HuH-7.5 (cell line): ENCODE measurements at regions not wholly inside any gene's neighbourhood (a gene's known extent, or its start where the extent isn't known, plus 50 kb on each side); places are given as distances from the start of the nearest gene placed in this dataset.
"Not testable (repeated sequence)": the region's sequence is repeated elsewhere in the genome, so short reads cannot be mapped to it uniquely, and the experiment has no call there.

Experiments
- DNase-seq: peaks from one replicate; pipeline ENCODE4 v3.0.0; 2011; ENCODE audit warnings: low spot score

DNA sequence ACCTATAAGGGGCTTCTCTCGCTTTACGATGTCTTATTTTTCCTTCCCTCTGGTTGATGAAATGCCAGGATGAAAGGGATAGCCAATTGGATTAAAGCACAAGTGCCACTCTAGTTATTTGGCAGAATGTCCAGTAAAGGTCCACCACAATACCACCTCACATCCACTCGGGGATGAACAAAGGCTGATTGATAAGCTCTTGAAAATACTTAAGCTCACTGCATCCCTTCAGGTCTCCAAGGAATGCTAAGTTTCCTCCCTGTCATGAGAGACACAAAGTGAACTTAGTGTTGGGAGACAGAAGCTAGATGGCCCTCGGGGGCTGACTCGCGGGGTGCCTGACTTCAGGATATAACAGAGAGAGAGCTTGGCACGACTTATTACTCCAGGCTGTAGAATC is 185.9 kb upstream of the ZNF644 start:
- not testable (repeated sequence) for DNase-seq

DNA sequence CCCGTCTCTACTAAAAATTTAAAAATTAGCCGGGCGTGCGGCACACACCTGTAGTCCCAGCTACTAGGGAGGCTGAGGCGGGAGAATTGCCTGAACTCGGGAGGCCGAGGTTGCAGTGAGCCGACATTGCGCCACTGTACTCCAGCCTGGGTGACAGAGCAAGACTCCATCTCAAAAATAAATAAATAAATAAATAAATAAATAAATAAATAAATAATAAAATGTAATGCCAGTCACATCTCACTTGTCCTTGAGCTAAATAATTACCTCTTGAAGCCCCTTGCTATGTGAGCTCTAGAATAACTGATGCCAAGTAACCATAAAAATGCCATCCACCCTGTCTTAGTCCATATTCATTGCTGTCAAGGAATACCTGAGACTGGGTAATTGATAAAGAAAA is 182.3 kb upstream of the ZNF644 start:
- DNase-seq = not testable (repeated sequence)

DNA sequence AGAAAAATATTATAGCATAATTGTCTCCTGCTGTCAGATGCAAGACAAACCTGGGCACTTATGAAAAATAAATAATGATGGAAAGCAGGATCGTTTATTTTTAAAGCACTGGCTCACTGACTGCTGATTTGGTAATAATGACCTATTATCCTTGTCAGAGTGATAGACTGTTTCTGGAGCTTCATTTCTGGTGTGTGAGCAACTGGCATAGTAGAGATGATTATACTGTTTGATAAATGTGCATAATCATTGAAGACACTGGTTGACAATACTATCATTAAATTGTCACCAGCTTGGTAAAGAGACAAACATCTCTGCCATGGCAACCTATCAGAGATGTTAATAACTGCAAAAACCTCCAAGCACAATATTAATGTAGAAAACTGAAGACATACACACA is 179.9 kb upstream of the ZNF644 start:
- DNase-seq = no peak

DNA sequence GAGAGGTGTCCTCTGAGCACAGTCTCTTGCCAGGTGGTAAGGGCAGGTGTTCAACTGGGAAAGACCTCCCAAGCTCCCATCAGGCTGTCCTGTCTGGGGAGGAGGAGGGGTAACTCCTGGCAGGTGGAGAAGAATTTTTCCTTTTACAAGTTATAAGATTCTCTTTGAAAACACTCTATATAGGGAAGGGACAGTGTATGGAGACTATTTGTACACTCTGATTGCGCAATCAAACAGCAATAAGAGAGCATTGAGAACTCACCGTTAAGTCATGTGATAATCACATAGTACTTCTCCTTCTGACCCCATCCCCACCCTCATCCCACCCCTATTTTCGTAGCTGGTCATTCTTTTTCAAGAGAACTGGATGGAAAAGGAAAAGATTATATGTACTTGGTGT is 179.3 kb upstream of the ZNF644 start:
- no peak for DNase-seq

DNA sequence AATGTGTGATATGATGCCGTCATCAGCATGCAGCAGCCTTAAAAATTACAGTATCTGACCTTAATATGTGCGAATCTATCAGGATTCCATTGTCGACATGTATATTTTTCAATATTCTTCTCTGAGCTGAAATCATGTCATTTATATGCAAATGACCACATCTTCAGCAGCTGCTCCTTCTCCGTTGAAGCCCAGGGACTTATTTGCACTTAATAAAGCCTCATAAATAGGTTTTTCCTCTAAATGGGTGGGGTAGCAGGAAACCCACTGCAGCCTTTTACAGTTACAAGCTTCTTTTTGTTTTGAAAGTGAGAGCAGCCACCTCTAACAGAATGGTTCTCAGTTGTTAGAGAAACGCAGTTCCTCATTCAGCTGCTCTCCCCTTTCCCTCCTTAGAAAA is 178.8 kb upstream of the ZNF644 start:
- DNase-seq = no peak

DNA sequence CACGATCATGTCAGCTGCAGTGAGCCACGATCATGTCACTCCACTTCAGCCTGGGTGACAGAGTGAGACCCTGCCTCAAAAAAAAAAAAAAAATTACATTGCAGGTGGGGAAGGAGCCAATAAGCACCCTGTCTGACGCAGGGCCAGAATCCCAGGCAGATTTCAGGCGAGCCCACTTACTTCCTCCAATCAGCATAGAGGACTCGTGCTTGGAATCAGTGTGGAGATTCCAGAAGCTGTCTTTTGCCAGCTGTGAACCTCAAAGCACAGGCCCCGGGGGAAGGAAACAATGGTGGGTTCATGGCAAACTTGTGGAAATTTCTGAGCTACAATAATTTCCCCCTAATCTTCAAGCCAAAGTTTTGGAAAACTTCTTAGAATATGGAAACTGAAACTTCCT is 178.2 kb upstream of the ZNF644 start:
- DNase-seq = no peak

DNA sequence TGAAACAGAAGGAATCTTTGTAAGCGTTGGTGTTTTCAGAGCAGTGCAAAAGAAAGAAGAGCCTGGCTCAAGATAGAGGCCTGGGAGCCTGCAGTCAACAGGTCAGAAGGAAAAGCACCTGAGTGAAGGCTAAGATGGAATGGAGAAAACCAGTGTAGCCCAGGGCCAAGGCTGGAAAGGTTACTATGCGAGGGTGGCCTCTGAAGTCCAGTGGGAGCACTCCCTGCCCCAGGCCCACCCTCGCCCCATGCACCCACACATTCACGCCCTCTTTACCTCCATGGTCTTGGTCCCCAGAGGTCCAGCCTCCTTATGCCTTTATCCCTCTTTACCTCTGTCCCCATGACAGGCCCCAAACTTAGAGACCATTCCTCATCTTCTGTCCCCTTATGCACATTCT is 169.2 kb upstream of the ZNF644 start:
- DNase-seq = no peak

DNA sequence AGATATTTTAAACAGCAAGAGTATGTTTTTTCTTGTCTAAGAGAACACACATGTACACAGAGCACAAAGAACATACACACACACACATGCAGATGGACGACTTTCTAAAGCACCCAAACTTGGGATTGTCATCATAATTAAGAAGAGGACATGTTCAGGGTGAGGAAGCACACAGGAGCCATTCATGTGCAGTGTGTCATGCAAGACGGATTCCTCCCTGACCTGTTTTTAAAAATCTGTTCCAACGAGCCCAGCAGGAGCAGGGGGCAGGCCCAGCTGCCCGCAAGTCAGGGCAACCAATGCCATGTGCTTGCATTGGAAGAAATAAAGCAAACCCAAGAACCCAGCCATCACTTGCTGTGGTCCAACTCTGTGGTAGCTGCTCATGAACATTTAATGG is 167.3 kb upstream of the ZNF644 start:
- DNase-seq = no peak

DNA sequence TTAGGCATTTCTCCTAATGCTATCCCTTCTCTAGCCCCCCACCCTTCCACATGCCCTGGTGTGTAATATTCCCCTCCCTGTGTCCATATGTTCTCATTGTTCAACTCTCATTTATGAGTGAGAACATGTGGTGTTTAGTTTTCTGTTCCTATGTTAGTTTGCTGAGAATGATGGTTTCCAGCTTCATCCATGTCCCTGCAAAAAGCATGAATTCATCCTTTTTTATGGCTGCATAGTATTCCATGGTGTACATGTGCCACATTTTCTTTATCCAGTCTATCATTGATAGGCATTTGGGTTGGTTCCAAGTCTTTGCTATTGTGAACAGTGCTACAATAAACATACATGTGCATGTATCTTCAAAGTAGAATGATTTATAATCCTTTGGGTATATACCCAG is 161.0 kb upstream of the ZNF644 start:
- not testable (repeated sequence) for DNase-seq

DNA sequence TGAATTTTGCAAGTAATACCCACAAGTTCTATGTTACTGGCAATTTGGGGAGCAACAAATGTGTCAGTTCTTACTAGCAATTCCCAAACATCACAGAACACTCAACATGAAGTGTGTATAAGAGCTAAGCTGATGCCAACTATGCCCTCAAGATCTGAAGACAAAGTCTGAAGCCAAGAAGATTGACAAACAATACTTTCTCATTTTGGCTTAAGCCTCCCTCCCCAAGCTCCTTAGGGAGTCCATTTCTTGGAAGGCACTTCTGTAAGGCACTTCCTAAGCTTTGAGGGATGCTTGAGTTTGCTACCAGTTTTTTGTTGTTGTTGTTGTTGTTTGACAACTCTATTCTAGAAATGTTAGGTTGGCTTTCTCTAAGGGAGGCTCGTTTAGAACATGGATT is 154.4 kb upstream of the ZNF644 start:
- DNase-seq = no peak

DNA sequence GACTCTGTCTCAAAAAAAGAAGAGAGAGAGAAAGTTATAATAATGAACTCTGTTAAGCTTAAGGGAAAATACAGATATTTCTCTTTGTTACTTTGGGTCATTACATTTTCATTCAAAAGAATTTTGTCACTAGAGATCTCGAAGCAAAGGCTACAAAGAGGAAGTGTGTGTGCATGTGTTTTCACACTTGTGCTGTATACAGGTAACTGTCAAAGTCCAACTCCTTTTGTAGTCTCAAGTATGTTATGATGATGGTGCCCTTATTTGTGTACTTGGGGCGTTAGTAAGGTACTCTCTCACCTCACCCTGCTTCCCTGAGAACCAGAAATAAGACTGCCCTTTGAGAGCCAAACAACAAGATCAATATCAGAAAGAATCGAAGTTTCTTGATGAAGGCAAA is 152.9 kb upstream of the ZNF644 start:
- DNase-seq = no peak

DNA sequence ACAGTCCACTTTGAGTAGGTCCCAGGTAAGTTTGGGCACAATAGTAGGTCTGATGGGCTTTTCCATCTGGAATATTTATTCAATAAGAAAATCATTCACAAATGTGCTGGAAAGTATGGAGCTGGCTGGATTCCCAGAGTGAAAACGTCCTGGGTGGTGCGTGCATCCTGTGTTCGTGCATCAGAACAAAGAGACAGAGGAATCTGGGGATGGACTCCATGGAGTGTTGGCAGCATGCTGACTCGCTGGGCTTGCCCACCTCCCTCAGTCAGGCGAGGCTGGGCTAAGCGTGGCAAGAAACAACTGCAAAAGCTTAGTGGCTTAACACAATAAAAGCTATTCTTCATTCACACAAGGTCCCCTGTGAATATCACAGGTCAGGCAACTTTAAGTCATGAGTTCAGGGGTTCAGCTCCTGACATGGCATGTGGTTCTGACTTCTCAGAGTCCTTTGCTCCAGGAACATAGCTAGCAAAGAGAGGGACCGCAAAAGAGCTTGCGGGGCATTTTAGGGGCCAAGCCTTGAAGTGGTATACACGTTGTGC is 151.6 kb upstream of the ZNF644 start:
- no peak for DNase-seq

DNA sequence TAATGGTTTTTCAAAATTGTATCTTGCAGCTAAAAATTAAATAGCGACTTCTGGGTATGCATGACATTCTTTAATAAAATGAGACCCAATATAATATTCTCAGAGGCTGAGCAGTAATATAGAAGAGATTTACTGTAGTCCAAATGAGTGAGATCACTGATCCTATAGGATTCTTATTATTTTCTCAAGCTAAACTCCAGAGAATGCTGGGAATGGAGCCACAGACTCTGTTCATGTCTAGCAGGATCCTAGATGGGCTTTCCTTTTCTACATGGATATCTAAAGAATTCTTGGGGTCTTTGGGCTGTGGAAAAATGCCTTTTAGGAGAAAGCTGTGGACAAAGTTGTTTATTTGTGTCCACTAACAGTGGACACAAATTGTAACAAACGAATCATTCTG is 150.7 kb upstream of the ZNF644 start:
- DNase-seq = no peak

DNA sequence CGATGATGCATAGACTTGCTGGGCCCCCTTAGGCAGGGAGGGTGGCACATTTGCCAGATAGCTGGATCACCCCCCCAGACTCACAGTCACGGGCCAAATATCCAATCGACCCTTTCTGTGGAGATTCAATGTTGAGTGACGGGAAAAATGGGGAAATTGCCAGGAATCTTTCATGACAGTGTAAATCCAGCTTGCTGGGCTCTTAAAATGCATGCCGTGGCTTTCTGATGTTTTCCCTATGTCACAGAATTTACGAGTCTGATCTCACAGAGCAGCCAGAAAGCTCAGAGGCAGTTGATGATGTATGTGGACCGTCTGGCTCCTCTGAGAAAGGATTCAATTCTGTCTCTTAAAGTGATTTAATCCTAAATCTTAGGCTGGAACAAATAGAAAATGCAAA is 150.1 kb upstream of the ZNF644 start:
- DNase-seq = no peak

DNA sequence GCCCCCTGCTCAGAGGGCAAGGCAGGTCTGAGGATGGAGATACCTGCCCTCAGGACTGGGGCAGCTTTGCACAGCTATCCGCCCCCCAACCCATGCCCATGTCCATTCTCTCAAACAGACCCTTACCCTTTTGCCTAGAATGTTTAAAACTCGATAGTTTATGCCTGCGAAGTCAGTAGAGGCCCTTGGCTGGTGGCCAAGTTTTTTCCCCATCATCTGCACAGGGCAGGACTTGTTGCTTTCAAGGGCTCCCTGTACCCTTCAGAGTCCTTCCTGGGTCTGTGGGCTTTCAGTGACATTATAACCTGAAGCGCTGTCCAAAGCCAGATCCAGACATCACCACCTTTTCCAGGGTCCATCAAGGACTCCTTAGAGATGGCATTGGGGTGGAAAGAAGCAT is 148.7 kb upstream of the ZNF644 start:
- DNase-seq = no peak

DNA sequence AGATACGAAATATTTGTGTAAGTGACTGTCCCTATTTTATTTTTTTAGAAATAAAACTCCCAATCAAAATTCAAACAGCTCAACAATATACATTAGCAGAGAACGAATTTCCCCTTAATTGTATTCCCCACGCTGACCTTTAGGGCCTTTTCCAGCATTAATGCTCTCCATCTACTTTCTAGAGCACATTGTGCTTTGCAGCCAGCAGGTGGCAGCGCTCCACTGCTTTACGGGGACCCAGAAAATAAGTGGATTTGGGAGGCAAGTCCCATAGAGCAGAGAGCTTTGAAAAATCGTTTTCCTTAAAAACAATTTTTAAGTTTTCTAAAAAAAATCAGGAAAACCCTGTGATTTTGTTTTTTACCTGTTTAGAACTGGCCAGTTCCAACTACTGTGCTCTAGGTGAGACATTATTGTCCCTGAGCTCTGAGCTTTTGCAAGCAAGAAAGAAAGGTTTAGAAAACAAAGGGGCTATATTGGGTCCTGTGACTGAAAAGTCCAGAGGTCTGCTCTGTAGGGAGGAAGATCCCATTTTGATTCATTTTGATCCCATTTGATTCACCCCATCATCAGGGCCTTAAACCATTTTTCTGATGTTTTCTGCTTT is 144.4 kb upstream of the ZNF644 start:
- DNase-seq = peak; percentile 40

DNA sequence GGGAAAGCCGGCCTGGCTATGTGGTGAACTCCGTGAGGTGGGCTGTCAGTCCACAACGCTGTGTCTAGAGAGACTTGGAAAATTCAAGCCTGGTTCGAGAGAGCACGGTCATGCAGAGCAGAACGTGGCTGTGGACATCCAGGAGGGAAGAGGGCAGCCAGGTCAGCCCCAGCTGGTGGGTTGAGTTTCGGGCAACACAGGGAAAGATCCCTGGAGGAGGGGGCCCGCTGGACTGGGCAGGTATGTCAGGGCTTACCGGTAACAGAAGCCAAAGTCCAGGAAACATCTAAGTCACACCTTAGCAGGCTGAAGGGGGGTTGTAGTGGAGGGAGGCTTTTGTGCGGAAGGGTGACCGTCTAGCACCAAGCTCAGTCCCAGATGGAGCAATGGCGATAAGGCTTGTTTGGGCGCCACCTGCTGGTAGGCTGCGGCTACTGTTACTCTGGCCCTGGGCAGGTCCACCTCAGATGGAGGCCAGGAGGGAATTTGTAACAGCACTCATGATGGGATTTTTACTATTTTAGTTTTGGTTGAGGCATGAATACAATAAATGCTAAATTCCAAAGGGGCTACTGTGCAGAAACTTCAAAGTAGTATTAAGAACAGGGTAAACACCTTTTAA is 143.3 kb upstream of the ZNF644 start:
- peak; percentile 51 for DNase-seq

DNA sequence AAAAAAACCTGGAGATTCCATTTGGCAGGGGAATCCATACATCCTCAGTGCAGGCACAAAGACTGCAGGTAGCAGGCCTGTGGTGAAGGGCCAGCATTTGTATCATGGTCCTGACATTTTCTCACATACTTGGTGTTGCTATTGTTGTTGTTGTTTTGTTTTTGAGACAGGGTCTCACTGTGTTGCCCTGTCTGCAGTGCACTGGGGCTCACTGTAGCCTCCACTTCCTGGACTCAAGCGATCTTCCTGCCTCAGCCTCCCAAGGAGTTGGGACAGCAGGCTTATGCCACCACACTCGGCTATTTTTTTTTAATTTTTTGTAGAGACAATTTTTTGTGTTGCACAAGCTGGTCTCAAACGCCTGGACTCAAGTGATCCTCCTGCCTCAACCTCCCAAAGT is 140.8 kb upstream of the ZNF644 start:
- no peak for DNase-seq

DNA sequence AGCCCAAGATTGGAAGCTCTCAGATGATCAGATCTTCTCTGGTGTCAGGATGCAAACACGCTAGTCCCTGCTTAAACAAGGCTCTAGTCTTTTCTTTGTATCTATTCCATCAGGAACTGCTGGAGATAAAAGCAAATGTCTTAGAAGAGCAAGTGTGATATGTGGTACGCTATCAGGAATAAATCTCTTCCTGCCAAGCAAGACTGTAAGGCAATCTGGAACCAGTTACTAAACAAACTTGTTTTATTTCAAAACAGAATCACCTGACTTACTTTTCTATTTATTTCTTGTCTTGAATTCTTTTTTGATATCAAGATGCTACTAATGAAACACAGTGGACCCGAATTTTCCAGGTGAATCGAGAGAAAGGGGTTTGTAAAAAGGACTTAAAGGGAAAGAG is 139.9 kb upstream of the ZNF644 start:
- DNase-seq = no peak

DNA sequence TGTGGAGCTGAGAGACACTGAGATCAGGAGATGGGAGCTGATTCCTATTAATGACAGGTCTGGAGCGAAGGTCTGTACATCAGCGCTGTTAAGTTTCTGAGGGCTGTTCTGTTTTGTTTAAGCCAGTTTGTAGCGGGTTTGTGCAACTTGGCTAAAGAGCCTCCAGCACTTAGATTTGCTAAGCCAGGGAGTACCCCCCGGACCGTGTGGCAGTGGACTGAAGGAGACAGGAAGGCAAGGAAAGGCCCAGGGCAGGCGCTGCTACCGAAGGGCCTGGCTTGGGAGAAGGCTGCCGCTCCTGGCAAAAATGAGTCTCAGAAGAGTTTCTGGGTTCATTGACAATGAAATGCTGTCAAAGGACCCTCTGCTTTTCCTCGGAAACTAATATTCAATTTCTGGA is 139.3 kb upstream of the ZNF644 start:
- DNase-seq = no peak

DNA sequence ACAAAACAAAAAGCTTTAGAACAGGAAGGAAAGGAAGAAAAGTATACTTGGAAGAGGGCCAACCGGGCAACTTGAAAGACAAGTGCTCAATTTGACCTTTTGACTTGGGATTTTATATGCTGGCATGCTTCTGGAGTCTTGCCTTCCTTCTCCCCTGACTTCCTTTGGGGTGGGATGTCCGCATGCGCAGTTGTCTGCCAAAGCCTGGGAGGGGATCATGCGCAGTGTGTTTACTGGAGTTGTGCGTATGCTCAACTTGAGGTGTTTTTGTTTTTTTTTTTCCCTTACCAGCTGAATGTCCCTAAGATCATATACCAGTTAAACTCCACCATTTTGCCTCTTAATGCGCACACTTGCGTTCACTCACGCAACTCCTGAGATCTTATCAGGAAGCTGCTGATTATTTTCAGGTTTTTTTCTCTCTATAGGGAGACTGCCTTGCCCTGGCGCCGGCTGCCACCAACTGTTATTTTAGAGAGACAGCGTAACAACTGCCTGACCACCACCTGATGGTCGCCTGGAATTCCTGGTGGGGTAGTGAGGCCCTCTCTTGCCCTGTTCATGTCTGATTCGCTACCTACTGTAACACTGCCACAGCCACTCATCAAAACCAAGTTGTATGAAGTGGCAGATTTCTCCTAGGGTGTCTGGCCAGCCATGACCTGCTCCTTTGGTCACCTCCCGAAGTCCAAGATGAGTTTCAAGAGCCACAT is 138.7 kb upstream of the ZNF644 start:
- no peak for DNase-seq

DNA sequence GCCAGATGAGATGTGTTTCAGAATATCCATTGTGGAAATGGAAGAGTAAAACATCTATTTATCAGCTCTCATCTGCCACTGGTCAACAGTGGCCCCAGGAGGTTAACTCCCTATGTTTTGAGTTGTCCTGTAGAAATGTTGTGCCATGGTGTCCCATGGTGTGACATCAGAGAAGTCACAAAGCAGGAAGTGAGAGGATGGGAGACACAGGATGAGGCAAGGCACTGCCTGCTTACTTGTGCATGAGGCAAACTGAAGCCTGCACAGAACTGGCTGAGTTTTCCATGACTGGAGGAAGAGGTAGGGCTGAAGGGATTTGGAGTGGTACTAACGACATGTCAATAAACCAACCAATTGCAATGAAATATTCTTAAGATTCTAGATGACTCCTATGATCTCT is 131.5 kb upstream of the ZNF644 start:
- no peak for DNase-seq

DNA sequence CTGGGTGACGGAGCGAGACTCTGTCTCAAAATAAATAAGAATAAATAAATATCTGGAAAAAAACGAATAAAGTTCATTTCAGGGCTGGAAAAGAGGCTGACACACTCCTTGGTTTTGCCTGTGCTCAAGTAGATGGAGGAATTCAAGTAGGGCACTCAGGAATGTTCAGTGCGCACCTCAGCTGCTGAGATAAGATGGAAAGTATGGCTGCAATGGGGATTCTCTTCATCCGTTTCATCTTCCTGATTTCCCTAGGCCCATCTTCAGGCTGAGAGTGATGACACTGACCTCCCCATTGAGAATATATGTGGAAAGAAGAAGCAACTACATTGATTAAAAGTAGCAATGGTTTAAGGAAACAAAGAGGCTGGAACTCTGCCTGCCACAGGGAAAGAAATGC is 130.5 kb upstream of the ZNF644 start:
- no peak for DNase-seq

DNA sequence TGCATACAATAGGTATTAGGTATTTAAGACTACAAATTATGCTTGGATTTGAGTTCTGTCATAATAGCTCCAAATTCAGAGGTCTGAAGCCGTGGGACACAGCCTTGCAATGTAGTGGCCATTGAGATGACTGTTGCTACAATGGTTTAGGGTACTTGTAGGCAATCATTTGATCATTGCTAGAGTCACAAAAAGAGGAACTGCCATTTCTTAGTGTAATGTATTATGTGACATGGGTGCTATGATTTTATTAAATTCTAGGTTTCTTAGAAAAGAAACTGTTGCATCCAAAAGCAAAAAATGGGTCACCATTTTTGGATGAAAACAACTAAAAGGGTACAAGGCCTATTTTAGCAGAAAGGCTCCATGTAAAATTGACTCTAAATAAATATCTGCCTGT is 129.9 kb upstream of the ZNF644 start:
- no peak for DNase-seq
